SU-DHL-6 (cell line): ENCODE measurements at regions not wholly inside any gene's neighbourhood (a gene's known extent, or its start where the extent isn't known, plus 50 kb on each side); places are given as distances from the start of the nearest gene placed in this dataset.

Experiments used
- CTCF ChIP-seq: fragments of 200-600 bp; sonication (generic); IDR thresholded peaks from one replicate; pipeline ENCODE4 v1.5.1; 2017; ENCODE audit warnings: antibody characterized with exemption, mild to moderate bottlenecking, low read length, moderate library complexity; ENCODE audit not compliant: insufficient read depth, poor library complexity, severe bottlenecking
- EZH2phosphoT487 ChIP-seq: fragments of 200-600 bp; sonication (generic), shearing (Covaris generic); conservative IDR thresholded peaks from 2 replicates; pipeline ENCODE4 v1.6.1; 2018; ENCODE audit warnings: mild to moderate bottlenecking, antibody characterized with exemption, low read length, moderate library complexity, mixed read lengths

DNA sequence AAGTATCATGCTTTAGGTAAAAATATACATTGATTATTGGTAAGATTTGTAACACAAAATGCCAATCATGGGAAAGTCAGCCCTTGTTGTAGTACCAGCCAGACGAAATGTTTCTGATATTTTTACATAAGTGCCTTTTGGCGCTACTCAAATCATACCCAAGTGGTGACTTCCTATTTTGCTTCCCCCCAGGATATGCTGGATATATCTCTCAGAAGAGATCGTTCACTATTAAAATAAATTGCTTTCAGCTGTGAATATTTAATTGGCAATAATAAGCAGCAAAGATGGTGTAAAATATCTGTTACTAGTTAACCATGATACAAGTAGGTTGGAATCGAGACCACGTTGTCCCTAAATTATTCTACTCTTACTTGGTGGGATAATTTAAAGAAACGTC is 909.2 kb upstream of the LRRN3 start:
- TF ChIP-seq CTCF (no peak), EZH2phosphoT487 (no peak)
